Activated naive CD4-positive, alpha-beta T cell treated with anti-CD3 and anti-CD28 coated beads, Interleukin-2, amount 50 U/mL, for 24 hours (primary cell): ENCODE measurements at regions not wholly inside any gene's neighbourhood (a gene's known extent, or its start where the extent isn't known, plus 50 kb on each side); places are given as distances from the start of the nearest gene placed in this dataset.
"Not testable (repeated sequence)": the region's sequence is repeated elsewhere in the genome, so short reads cannot be mapped to it uniquely, and the experiment has no call there.

Source experiments
- H3K27ac Mint-ChIP-seq: one replicate; pipeline ENCODE4 v1.8.0; 2021; ENCODE audit warnings: mild to moderate bottlenecking, mixed read lengths
- H3K27me3 Mint-ChIP-seq: one replicate; pipeline ENCODE4 v1.8.0; 2021; ENCODE audit warnings: mixed read lengths
- H3K36me3 Mint-ChIP-seq: one replicate; pipeline ENCODE4 v1.8.0; 2021; ENCODE audit warnings: mixed read lengths
- H3K4me1 Mint-ChIP-seq: one replicate; pipeline ENCODE4 v1.8.0; 2021; ENCODE audit warnings: mixed read lengths
- H3K4me3 Mint-ChIP-seq: one replicate; pipeline ENCODE4 v1.8.0; 2021; ENCODE audit warnings: mild to moderate bottlenecking, mixed read lengths
- H3K9me3 Mint-ChIP-seq: one replicate; pipeline ENCODE4 v1.8.0; 2021; ENCODE audit warnings: mixed read lengths

DNA sequence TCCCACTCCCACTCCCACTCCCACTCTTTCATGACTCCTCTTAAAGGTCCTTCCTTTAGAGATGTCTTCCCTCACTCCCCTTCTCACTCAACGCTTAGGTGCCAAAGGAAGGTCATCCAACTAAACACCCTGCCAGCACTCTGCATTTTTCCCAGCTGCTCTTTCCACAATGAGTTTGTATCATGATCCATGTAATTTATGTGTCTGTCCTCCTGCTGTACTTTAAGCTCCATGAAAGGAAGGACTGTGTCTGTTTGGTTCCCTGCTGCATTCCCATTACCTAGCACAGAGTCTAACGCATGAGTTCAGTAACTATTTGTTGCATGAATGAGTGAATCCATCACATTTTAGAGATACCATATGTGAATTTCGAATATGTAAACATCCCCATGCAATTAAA is 252.7 kb downstream of the KIF20B start:
- no peaks in the 10 kb centered on the region for H3K36me3 Mint-ChIP-seq
- H3K27ac Mint-ChIP-seq, result no peak overlapping the region
- H3K9me3 Mint-ChIP-seq, result no peaks in the 10 kb centered on the region
- H3K4me1 Mint-ChIP-seq, result no peaks in the 10 kb centered on the region
- H3K4me3 Mint-ChIP-seq, result no peak overlapping the region
- peaks cover 3% of the 10 kb centered on the region for H3K27me3 Mint-ChIP-seq

DNA sequence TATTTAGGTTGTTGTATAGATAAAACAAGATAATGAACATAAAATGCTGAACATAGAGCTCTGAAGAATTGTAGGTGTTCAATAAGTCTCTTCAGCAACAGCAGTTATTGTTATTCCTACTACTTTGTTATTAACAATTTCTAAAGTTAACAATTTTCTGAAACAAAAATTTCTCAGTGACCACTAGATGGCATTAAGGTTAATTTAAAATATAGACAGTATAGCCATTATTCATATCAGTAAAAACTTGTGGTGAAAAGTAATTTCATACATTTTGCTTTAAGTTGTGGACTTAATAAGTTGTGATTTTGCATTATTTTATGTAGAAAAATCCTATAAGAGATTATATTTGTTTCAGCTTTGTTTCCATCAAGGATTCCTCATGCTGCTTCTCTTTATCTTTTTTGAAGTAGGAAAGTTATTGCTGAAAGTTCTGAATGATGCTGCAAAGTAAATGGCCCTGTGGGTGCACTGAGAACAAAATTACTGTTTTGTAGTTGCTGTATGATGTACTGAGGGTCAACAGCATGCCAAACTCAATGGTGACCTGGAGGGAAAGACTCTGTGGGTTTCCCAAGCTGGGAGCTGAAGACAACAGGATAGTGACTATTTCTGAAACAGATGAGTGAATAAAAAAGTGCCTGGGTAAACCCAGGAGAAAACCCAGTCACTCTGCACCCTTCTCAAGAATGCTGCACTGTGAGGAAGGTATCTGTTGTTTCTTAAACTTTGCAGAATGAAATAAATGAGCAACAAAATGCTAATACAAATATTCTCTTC is 253.6 kb downstream of the KIF20B start:
- Mint-ChIP-seq H3K36me3 (no peaks in the 10 kb centered on the region), H3K9me3 (no peaks in the 10 kb centered on the region), H3K27ac (no peak overlapping the region), H3K4me1 (no peaks in the 10 kb centered on the region), H3K27me3 (peaks cover 3% of the 10 kb centered on the region), H3K4me3 (no peak overlapping the region)

DNA sequence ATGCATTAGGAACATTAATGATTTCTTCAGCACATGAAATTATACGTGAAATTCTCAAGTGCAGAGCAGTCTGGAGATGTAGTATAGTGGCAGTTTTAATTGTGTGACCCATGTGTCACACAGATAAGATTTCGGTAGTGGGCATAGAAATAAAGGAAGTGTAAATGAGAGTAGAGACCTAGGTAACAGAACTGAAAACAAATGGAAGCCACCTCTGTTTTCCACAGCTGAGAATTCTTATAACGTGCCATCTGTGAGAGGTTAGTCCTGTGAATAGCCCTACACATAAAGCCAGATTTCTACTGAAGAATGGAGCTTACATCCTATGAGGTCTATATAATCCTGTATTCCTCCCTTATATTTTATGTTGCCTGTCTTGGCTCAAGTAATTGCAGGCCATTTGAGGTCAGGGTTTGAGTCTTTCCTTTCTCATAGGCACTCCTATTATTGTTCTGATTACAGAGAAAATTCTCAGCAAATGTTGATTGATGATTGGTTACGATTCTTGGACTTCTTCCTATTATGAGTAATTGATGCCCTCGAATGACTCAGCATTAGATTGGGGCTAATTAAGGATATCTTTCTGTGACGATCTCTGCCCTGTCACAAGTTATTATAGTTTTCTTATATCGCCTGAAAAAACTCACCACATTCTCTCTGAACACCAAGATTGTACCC is 258.2 kb downstream of the KIF20B start:
- no peak overlapping the region for H3K4me3 Mint-ChIP-seq
- H3K27ac Mint-ChIP-seq, result no peak overlapping the region
- no peaks in the 10 kb centered on the region for H3K9me3 Mint-ChIP-seq
- peaks cover 1% of the 10 kb centered on the region for H3K36me3 Mint-ChIP-seq
- no peaks in the 10 kb centered on the region for H3K4me1 Mint-ChIP-seq
- H3K27me3 Mint-ChIP-seq, result peaks cover 7% of the 10 kb centered on the region

DNA sequence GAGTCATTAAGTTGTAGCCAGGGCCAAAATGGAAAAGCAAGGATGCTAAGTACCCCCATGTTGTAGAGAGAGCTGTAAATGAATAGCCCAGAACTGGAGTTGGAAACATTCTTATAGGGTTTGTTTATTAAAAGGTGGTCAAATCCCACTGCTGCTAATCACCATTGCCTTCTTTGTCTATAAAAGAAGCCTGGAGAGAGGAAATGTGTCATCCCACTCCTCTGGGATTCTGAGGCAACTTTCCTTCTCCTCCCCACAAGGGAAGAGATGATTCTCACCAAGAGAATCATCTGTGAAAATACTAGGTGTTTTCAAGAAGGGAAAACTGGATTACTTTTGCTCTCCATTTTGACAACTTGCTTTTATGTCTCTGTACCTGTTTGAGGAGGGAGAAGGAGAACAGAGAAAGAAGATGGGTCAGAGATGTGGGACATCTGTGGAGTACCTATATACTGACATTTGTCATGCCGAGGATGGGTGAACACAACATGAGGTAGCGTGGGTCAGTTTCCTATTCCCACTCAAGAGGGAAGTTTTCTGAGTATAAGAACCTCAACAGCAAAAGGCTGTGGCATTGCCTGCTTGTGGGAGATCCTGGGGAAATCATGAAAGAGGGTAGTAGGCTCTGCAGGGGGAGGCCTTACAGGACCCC is 262.2 kb downstream of the KIF20B start:
- Mint-ChIP-seq H3K36me3 (peaks cover 1% of the 10 kb centered on the region), H3K27me3 (peaks cover 7% of the 10 kb centered on the region), H3K27ac (no peak overlapping the region), H3K9me3 (no peaks in the 10 kb centered on the region), H3K4me3 (no peak overlapping the region), H3K4me1 (no peaks in the 10 kb centered on the region)

DNA sequence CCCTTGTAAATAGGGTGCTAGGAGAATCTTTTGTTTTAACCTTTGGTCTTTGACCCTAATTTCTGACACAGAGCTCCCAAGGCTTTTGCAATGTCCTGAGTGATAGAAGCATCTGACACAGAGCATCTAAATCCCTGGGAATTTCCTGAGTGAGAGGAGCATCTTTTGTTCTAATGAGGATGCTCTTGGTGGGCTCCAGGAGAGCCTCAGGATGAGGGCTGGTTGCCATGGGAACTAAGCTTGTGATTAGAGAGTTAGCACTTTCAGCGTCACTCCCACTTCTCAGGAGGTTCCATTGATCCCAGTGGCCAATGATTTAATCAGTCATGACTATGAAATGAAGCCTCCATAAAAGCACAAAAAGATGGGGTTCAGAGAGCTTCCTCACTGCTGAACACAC is 264.8 kb downstream of the KIF20B start:
- H3K36me3 Mint-ChIP-seq, result peaks cover 1% of the 10 kb centered on the region
- H3K27me3 Mint-ChIP-seq, result peaks cover 6% of the 10 kb centered on the region
- peaks cover 6% of the 10 kb centered on the region for H3K4me1 Mint-ChIP-seq
- no peak overlapping the region for H3K4me3 Mint-ChIP-seq
- no peaks in the 10 kb centered on the region for H3K9me3 Mint-ChIP-seq
- no peak overlapping the region for H3K27ac Mint-ChIP-seq

DNA sequence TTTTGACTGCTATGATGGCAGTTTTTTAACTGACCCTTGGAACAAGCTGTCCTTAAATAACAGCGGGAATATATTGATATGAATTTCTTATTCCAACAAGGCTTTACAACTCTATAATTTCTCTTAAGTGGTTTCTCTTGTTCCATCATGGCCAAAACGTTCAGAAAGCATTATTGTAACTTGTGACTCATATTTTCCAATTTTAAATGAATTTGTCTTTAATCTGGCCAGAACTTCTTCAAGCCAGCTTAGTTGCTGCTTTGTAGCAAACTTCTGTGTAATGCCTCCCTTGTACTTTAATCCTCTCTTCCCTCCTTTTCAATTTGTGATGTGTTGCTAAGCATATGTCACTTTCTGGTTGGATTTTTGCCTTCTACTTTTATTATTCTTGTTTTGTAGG is 271.9 kb downstream of the KIF20B start:
- H3K4me3 Mint-ChIP-seq, result no peak overlapping the region
- H3K4me1 Mint-ChIP-seq, result peaks cover 6% of the 10 kb centered on the region
- H3K27me3 Mint-ChIP-seq, result peaks cover 1% of the 10 kb centered on the region
- no peaks in the 10 kb centered on the region for H3K36me3 Mint-ChIP-seq
- H3K9me3 Mint-ChIP-seq, result no peaks in the 10 kb centered on the region
- no peak overlapping the region for H3K27ac Mint-ChIP-seq

DNA sequence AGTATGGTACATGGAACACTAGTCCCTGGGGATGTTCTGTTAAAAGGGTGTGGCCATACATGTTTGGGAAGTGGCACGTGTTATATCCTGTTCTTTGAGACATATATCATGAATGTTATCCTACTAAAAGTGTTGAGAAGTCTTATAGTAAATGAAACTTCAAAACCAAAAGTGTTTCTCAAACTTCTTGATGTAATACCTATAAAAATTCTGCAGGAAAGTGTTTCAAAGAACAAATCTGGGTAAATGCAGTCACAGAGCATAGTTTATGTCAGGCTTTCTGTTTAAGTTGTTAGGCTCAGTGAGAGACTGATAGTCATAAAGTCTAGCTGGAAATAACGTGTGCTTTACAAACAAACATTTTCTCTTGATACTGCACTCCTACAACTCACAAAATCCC is 273.7 kb downstream of the KIF20B start:
- H3K9me3 Mint-ChIP-seq, result no peaks in the 10 kb centered on the region
- no peaks in the 10 kb centered on the region for H3K4me1 Mint-ChIP-seq
- H3K27ac Mint-ChIP-seq, result no peak overlapping the region
- H3K27me3 Mint-ChIP-seq, result peaks cover 1% of the 10 kb centered on the region
- H3K4me3 Mint-ChIP-seq, result no peak overlapping the region
- no peaks in the 10 kb centered on the region for H3K36me3 Mint-ChIP-seq

DNA sequence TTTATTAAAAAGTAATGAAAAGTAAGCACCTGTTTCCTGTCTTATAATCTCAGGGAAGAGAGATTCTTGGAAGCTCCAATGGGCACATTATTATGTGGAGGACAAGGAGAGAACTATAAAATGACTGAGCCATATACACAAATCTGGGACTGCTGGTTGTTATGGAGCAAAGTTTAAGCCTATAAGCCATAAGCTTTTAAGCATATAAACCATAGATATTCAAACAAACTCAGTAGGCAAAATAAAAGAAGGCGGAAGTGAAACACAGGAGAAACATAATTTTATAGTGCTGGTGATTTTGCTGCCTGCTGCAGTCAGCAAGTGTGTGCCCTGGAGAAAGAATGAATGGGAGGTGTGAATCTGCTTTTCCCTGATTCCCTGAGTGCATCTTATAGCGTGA is 274.4 kb downstream of the KIF20B start:
- H3K9me3 Mint-ChIP-seq, result no peaks in the 10 kb centered on the region
- no peak overlapping the region for H3K4me3 Mint-ChIP-seq
- no peak overlapping the region for H3K27ac Mint-ChIP-seq
- H3K36me3 Mint-ChIP-seq, result no peaks in the 10 kb centered on the region
- peaks cover 1% of the 10 kb centered on the region for H3K27me3 Mint-ChIP-seq
- no peaks in the 10 kb centered on the region for H3K4me1 Mint-ChIP-seq

DNA sequence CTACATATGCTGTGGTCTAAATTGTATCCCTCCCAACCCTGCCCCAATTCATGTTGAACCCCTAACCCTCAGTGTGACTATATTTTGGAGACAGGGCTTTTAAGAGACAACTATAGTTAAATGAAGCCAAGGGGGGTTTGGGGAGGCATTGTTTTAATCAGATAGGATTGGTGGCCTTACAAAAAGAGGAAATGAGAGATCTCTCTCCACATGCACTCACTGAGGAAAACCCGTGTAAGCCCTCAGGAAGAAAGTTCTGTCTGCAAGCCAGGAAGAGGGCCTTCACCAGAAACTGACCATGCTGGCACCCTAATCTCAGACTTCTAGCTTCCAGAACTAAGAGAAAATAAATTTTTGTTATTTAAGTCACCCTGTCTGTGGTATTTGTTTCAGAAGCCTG is 276.7 kb downstream of the KIF20B start:
- H3K4me1 Mint-ChIP-seq, result no peaks in the 10 kb centered on the region
- peaks cover 1% of the 10 kb centered on the region for H3K27me3 Mint-ChIP-seq
- no peak overlapping the region for H3K27ac Mint-ChIP-seq
- H3K9me3 Mint-ChIP-seq, result no peaks in the 10 kb centered on the region
- no peaks in the 10 kb centered on the region for H3K36me3 Mint-ChIP-seq
- H3K4me3 Mint-ChIP-seq, result no peak overlapping the region

DNA sequence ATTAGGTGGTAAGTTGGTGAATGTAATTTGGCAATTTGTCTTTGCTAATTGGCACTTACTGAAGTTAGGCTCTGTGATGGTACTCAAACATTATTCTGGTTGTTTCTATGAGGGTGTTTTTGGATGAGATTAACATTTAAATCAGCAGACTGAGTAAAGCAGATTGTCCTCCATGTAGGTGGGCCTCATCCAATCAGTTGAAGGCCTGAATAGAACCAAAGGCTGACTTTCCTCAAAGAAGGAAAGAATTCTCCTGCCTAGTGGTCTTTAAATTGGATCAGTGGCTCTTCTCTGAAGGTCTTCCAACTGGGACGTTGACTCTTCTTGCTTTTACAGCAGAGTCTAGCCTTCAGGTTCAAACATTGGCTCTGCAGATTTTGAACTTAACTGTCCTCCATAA is 278.3 kb downstream of the KIF20B start:
- H3K27ac Mint-ChIP-seq, result no peak overlapping the region
- H3K27me3 Mint-ChIP-seq, result no peaks in the 10 kb centered on the region
- H3K4me1 Mint-ChIP-seq, result no peaks in the 10 kb centered on the region
- no peaks in the 10 kb centered on the region for H3K9me3 Mint-ChIP-seq
- H3K4me3 Mint-ChIP-seq, result no peak overlapping the region
- H3K36me3 Mint-ChIP-seq, result no peaks in the 10 kb centered on the region

DNA sequence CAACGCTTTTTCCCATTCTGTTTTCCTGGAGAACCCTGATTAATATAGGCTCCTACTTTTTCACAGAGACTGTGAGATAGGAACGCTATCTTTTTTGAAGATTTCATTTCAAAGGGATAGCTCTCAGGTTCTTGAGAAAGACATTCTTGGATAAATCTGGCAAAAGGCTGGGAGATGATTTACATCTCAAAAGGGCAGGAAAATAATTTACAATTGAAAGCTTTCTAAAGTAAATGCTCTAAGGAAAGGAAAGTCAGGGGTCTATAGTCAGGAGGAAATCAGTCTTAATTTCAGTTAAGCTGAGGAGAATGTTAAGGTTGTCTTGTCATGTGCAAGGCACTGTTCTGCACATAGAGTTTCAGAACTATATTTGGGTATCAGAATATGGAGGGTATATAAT is 278.8 kb downstream of the KIF20B start:
- Mint-ChIP-seq H3K36me3 (no peaks in the 10 kb centered on the region), H3K27me3 (no peaks in the 10 kb centered on the region), H3K27ac (no peak overlapping the region), H3K4me1 (no peaks in the 10 kb centered on the region), H3K4me3 (no peak overlapping the region), H3K9me3 (no peaks in the 10 kb centered on the region)

DNA sequence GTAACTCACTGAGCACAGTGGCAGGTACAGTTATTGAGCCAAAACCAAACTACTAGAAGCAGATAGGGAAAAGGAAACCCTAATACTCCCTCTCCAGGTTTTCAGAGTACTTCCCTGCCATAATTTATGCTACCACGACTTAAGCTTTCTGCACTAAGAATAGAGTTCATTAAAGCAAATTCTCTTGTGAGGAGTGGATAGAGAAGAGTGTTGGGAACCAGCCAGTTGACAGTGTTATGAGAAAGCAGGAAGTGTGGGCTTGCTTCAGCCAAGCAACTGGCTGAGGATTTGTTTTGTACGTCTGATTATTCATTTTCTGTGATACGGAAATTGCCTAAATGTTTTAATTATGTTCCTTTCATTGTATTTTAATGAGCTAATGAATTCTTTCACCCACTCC is 280.5 kb downstream of the KIF20B start:
- Mint-ChIP-seq H3K4me1 (no peaks in the 10 kb centered on the region), H3K4me3 (no peak overlapping the region), H3K27ac (no peak overlapping the region), H3K36me3 (no peaks in the 10 kb centered on the region), H3K9me3 (no peaks in the 10 kb centered on the region), H3K27me3 (no peaks in the 10 kb centered on the region)

DNA sequence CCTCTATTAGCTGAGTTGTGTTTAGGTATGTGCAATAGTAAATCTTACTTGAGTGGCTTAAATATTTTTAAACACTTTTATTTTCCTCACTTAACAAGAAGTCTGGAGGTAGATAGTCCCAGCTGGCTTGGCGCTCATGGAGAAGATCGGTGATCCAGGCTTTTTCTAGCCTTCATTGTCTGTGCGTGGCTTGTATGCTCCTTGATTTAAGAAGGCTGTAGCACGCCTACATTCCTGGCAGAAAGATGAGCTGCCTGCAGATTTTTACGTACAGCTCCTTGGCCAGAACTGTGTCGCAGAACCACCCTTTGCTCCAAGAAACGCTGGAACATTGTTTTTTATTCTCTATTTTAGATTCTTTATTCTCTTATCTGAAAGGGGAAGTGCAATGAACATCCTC is 284.1 kb downstream of the KIF20B start:
- no peaks in the 10 kb centered on the region for H3K27me3 Mint-ChIP-seq
- H3K4me3 Mint-ChIP-seq, result no peak overlapping the region

DNA sequence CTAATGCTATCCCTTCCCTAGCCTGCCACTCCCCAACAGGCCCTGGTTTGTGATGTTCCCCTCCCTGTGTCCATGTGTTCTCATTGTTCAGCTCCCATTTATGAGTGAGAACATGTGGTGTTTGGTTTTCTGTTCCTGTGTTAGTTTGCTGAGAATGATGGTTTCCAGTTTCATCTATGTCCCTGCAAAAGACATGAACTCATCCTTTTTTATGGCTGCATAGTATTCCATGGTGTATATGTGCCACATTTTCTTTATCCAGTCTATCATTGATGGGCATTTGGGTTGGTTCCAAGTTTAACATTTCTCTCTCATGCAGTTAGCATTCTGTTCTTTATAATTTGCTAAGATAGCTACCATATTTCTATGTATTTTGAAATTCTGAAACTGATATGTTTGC is 287.0 kb downstream of the KIF20B start:
- H3K4me3 Mint-ChIP-seq, H3K27me3 Mint-ChIP-seq, H3K36me3 Mint-ChIP-seq, H3K9me3 Mint-ChIP-seq, H3K27ac Mint-ChIP-seq, H3K4me1 Mint-ChIP-seq: not testable (repeated sequence)

More for the DNA sequence above, 284.1 kb downstream of the KIF20B start:
- Mint-ChIP-seq H3K27ac (no peak overlapping the region), H3K9me3 (peaks cover 3% of the 10 kb centered on the region), H3K36me3 (no peaks in the 10 kb centered on the region), H3K4me1 (no peaks in the 10 kb centered on the region)

DNA sequence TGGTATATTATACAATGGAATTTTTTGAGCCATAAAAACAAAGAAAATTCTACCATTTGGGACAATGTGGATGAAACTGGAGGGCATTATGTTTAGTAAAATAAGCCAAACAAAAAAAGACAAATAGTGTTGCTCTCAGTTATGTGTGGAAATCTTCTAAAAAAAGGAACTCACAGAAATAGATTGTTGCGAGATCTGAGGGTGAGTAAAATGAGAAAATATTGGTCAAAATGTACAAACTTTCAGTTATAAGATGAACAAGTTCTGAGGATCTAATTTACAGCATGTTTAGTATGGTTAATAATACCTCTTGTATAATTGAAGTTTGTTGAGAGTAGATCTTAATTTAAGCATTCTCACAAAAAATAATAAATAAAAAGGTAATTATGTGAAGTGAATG is 291.2 kb downstream of the KIF20B start:
- no peak overlapping the region for H3K4me3 Mint-ChIP-seq
- no peaks in the 10 kb centered on the region for H3K4me1 Mint-ChIP-seq
- no peaks in the 10 kb centered on the region for H3K36me3 Mint-ChIP-seq
- H3K27ac Mint-ChIP-seq, result no peak overlapping the region
- H3K9me3 Mint-ChIP-seq, result peaks cover 9% of the 10 kb centered on the region
- peaks cover 1% of the 10 kb centered on the region for H3K27me3 Mint-ChIP-seq

DNA sequence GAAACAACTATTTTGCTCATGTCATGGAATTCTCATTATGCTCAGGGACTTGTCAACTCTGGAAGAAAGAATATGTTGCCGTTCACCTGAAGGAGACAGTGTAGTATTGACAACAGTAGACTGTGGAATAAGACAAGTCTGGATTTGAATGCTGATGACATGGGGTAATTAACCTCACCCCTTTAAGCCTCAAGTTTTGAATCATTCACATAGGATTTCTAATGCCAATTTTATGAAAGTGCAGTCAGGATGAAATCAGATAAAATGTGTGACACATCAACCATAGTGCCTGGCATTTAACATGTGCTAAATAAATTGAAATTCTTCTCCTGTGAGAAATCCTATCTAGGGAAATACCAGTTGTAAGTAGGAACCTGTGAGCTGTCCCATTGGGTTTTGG is 305.8 kb downstream of the KIF20B start:
- Mint-ChIP-seq H3K4me1 (no peaks in the 10 kb centered on the region), H3K27me3 (peaks cover 14% of the 10 kb centered on the region), H3K4me3 (no peak overlapping the region), H3K9me3 (peaks cover 7% of the 10 kb centered on the region), H3K36me3 (no peaks in the 10 kb centered on the region), H3K27ac (no peak overlapping the region)
